SK-N-SH treated with all-trans-retinoic acid at 6 μM for 48 hours (cell line): ENCODE measurements at regions not wholly inside any gene's neighbourhood (a gene's known extent, or its start where the extent isn't known, plus 50 kb on each side); places are given as distances from the start of the nearest gene placed in this dataset.

Source experiments
- CSRNP3 ChIP-seq: fragments of 250-450 bp; sonication (Bioruptor Pico); IDR thresholded peaks from 2 replicates; pipeline ENCODE4 v1.5.1; 2021; ENCODE audit warnings: mild to moderate bottlenecking, moderate library complexity
- ZFP3 ChIP-seq: fragments of 250-450 bp; sonication (Bioruptor Pico); IDR thresholded peaks from 2 replicates; pipeline ENCODE4 v1.5.0; 2020; ENCODE audit warnings: mild to moderate bottlenecking, moderate library complexity
- ZFP30 ChIP-seq: fragments of 450-650 bp; formaldehyde crosslinking; IDR thresholded peaks from 2 replicates; pipeline ENCODE4 v1.5.0; 2022; ENCODE audit warnings: mild to moderate bottlenecking, moderate library complexity

GRCh38 chr1:81563632-81564031, 237.1 kb upstream of the ADGRL2 start:
- TF ChIP-seq CSRNP3 (no peak), ZFP30 (CRISPR knock-in tag) (no peak), ZFP3 (CRISPR knock-in tag) (no peak)
